Activated CD4-positive, alpha-beta T cell treated with anti-CD3 and anti-CD28 coated beads, Interleukin-2, amount 50 U/mL, for 1 hour (primary cell): ENCODE measurements at regions not wholly inside any gene's neighbourhood (a gene's known extent, or its start where the extent isn't known, plus 50 kb on each side); places are given as distances from the start of the nearest gene placed in this dataset.

Experiments used
- DNase-seq: peaks from one replicate; pipeline ENCODE4 v3.0.0-alpha.2; 2020

DNA sequence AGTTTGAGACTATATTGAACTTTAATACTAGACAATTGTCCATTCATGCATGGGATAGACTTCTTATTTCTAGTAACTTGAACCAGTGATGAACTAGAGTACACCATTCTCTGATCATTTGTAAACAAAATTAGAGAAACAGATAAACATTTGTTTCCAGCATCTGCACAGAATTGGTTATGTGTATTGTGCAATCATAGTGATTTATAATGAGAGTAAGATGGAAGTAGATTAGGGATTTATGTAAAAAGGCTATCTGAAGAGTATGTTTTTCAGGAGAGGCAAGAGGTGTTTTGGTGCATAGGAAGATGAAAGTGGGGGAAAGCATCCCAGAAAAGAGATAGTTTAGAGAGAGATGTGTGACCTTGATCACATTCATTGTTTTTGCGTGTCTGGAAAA lies 695.0 kb downstream of the SQOR start:
- no peak for DNase-seq

- DNase-seq, result no peak
Measured at GRCh38 chr15:46331546-46331945, 696.7 kb downstream of the SQOR start.

DNA sequence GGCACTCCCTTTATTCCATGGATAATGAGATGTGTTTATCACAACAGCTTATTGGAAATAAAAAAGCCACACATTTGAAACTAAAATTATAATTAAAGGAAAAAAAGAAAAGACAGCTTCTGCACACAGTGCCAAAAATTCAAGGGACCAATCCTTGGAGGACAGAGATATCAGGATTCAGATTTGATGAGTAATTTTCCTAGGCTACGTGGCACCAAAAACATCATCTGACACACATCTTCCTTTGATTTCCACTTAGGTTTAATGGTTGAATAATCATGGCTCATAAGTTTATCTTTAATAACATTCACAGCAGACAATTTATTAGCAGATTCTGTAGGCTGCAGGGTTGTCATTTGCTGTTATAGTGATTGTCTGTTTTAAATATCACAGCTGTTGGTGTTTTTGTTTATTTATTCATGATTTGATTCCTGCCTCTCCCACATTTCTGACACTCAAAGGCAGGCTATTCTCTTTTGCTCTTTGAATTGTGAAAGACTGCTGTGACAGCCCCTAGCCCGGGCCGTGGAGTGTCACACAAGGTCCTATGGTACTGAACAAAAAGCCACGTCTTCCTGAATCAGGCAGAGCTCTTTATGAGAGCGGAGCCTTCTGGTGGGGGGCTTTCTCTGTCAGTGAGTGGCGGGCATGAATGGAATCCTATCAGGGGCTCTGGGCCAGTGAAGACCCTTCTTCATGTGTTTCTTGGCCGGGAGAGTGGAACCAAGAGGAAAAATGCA lies 708.5 kb downstream of the SQOR start:
- DNase-seq, result no peak

DNA sequence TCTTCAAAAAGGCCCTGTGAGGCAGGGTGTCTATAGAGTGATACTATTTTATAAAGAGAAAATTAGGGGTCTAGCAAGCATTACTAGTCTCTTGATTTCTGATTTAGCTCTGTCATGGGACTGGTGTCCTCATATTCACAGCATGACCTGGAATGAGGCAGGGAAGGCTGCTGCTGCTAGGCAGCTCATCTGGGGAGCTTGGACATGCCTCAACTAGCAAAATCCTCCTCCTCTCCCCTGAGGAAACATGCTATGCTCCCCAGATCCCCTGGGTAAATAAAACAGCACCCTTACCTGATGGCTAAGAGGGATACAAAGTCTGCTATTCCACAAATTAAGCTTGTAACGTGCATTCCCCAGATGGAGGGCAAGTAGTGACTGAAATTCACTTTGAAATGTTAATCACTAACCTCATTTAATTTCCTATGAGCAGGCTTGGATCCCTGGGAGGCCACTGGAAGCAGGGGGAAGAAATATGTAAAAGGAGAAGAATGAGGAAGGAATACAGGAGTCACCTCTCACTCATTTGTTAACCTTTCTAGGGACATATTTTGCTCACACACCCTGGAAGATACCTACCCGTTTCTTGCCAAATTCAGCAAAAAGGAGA lies 709.4 kb downstream of the SQOR start:
- no peak for DNase-seq

GRCh38 chr15:46344915-46345314 lies 710.1 kb downstream of the SQOR start:
- no peak for DNase-seq

DNA sequence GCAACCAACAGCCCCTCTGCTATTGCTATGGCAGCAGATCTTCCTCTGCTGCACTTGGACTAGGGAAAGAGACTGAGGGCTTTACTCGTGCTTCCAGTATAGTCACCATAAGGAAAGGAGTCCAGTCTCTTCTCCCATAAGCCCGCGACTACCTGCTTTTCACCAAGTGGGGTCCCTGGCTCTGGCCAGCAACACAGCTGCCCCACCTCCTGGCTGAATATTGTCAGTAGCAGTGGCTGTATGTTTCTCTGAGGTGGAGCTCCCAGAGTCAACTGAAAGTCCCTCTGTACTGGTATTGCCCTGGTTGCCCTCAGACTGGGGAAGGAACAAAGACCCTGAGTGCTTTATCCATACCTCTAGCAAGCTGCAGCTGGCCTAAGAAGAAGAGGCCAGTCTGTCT lies 719.6 kb downstream of the SQOR start:
- no peak for DNase-seq

DNA sequence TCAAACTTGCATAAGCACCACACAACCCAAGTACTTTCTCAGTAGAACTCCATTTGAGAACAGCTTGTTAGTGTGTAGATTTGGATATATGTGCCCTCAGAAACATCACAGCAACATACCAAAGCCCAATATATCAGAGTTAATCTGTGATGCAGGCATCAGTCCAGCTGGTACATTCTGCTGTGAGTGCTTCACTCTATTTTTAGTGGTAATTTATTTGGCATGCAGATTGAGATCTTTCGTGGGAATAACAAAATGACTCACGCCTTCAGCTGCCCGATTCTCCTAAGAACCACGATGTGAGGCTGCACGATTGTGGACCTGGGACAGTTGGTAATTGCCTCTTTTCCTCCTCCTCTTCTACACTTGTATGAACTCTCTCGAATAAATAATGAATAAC lies 730.7 kb downstream of the SQOR start:
- DNase-seq, result no peak

DNA sequence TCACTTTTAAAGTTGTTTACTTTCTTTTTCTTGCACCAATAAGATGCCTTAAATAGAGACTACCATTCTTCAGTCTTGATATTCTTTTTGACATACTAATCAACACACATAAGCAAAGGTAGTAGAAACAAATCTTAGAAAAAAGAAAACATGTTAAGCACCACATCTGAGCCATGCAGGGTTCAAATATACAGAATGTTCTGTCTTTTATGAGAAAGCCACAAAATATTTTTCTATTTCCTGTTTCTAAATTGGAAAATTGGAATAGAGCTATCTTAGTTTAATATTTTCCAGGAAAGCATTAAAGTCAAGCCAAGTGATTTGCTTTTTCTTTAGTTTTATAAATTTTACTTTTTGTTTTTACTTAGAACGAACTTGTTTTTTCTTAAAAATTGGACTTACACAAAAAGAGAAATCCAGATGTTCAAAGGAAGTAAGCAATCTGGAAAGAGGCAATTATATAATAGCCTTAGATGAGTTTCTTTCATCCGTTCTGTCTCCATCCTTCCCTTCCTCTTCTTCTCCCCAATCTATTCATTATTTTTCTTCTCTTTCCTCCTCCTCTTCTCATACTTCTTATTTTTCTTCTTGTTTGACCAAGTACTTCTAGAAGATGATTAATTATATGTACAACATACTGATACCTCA lies 731.7 kb downstream of the SQOR start:
- DNase-seq, result no peak

- no peak for DNase-seq
Measured at GRCh38 chr15:46383978-46384377, 749.1 kb downstream of the SQOR start.

GRCh38 chr15:46386356-46386755 lies 751.5 kb downstream of the SQOR start:
- DNase-seq, result no peak

DNA sequence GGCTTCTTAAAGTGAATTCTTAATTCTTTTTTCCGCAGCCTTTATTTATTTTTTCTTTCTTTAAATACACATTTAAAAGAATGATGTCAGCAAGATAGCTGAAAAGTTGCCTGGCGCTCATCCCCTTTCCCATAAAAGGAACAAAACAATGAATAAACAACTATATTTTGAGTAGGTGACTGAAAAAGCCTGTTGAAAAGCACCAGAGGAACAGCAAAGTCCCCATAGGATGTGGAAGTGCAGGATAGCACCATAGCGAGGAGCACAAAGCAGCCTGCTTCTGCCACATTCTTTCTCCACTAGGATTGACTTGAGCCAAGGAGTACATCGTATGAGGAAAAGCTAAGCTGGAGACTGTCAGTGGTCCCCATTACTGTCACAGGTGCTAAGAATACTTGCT lies 754.9 kb downstream of the SQOR start:
- no peak for DNase-seq

DNA sequence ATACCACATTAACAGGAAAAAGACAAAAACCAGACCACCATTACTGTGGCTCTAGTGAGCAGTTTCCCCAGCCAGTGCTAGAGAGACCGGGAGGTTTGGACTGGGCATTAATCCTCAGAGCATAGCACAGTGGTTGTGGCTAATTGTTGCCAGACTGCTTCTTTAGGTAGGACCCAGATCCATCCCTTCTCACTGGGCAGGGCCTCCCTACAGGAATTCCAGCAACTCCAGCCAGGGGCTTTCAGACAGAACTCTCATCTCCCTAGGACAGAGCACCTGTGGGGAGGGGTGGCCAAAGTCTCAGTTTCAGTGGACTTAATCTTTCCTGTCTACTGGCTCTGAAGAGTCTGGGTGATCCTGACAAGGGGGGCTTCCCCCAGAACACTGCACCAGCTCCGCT lies 759.6 kb downstream of the SQOR start:
- no peak for DNase-seq

DNA sequence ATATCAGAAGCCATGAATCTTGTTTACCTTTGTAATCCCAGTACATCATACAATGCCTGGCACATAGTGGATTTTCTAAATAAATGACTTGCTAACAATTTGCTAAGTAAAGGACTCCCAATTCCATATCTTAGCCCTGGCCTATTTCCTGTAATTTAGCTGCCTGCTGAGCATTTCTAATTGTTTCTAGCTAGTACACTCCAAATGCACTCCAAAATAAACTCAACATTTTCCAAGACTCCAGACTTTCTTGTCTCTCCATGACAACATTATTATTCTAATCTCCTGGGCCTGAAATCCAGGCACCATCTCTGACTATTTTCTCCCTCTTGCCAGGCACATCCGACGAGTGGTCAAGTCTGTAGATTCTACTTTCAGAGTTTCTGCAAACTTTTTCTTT lies 773.5 kb downstream of the SQOR start:
- no peak for DNase-seq

GRCh38 chr15:46409841-46410301 lies 775.0 kb downstream of the SQOR start:
- no peak for DNase-seq

DNA sequence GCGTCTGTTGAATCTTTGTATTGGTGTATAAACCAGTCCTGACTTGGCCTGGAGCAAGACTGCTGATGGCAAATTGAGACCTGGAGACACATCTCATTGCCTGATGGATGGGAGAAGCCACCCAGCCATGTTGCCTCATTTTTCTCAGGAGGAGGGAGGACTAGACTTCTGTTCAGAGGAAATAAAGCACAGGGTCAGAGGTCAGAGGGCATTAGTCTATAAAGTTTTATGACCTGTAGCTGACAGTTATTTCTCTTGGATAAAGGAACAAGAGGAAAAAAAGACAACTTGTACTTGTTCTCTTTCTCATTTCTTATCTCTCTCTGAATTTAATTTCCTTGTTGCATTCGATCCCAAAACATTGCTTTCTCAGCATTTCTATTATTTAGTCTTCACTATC lies 775.9 kb downstream of the SQOR start:
- DNase-seq, result no peak

GRCh38 chr15:46411900-46412299 lies 777.1 kb downstream of the SQOR start:
- no peak for DNase-seq

- DNase-seq, result no peak
Measured at GRCh38 chr15:46413799-46414198, 779.0 kb downstream of the SQOR start.

- no peak for DNase-seq
Measured at GRCh38 chr15:46416544-46416943, 781.7 kb downstream of the SQOR start.

GRCh38 chr15:46420990-46421389 lies 786.2 kb downstream of the SQOR start:
- DNase-seq, result no peak

- no peak for DNase-seq
Measured at GRCh38 chr15:46441294-46442062, 806.6 kb downstream of the SQOR start.

DNA sequence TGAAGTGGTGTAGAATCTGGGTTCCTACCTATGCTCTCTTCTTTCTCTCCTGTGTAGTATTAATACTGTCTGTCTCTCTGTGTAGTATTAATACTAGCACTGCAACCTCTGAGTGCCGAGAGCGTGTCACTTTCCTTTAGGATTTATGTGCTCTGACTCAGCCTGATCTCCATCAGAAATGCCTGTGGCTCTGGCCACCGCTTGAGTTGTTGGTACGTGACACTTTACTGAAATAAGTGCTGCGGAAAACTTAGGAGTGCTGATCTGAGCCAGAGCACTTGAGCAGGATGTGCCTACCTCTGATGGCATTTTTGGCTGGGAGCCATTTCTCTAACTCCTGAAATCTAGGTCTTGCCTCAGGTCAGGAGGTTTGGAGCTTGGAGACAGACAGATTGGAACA lies 807.4 kb downstream of the SQOR start:
- no peak for DNase-seq

DNA sequence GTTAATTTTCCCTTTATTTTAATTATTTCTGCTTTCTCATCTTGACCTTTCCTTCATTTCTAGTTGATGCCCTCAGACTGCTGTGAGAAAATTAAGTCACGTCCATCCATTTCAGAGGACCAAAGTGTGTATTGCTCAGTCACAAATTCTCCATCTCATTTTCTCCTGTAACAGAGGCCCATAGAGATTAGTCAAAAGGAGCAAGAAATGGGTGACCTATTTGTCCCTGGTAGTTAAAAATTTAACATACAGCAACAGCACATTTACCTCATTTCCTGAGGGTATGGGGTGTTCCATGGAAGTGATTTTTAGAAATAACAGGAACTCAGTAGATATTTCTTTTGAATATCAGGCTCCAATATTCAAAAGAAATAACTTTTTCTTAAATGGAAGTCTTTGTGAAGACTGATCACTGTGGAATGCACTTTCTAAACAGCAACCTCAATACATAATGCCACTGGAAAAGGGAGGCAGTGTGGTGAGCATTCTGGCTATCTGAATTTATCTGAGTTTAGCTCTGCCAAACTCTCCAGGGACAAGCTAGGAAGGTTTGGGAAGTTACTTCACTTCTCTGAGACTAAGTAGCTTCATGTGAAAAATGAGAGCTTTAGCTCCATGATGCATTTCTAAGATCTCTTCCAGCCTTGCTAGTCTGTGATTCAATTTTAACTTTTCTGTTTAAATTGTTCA lies 808.2 kb downstream of the SQOR start:
- DNase-seq, result no peak
